H1 (cell line): ENCODE measurements at regions not wholly inside any gene's neighbourhood (a gene's known extent, or its start where the extent isn't known, plus 50 kb on each side); places are given as distances from the start of the nearest gene placed in this dataset.

Experiments
- CTCF ChIA-PET: fragments of 300-600 bp; sonication (Branson Sonifier 250); formaldehyde crosslinking; loops from one replicate; lab custom pipeline; 2021; ENCODE audit not compliant: partially characterized antibody; lab: Charles Lee
- POLR2A ChIA-PET: fragments of 300-600 bp; sonication (Branson Sonifier 250); formaldehyde crosslinking; loops from one replicate; lab custom pipeline; 2021; ENCODE audit warnings: inconsistent platforms; ENCODE audit not compliant: partially characterized antibody; lab: Charles Lee
- DNase-seq, 2 experiments: peaks; one replicate each; pipeline versions ENCODE4 v3.0.0 to v3.0.0-alpha.2; 2010 to 2022; ENCODE audit warnings: low spot score in 2 of 2, low read depth in 1 of 2, mixed read lengths in 1 of 2
- FAIRE-seq: peaks from 2 replicates; lab custom pipeline; 2011; peaks lifted over from hg19 to GRCh38; lab: Jason Lieb, UNC
- H2AFZ ChIP-seq: 2 replicates; pipeline ENCODE4 v1.8.1; 2012; ENCODE audit warnings: low read length, inconsistent platforms
- H2AK5ac ChIP-seq: 2 replicates; pipeline ENCODE4 v1.6.1; 2013; ENCODE audit warnings: low read depth, low read length
- H2BK120ac ChIP-seq: replicated peaks from 2 replicates; pipeline ENCODE3; 2013; ENCODE audit warnings: low read depth, low read length, inconsistent platforms
- H2BK12ac ChIP-seq: 2 replicates; pipeline ENCODE4 v1.6.1; 2013; ENCODE audit warnings: low read depth, low read length
- H2BK15ac ChIP-seq: 2 replicates; pipeline ENCODE4 v1.6.1; 2013; ENCODE audit warnings: low read length
- H2BK20ac ChIP-seq: 2 replicates; pipeline ENCODE4 v1.6.1; 2013; ENCODE audit warnings: low read length
- H2BK5ac ChIP-seq: 2 replicates; pipeline ENCODE4 v1.6.1; 2013; ENCODE audit warnings: low read depth, low read length
- H3K14ac ChIP-seq: 2 replicates; pipeline ENCODE4 v1.6.1; 2013; ENCODE audit warnings: inconsistent platforms; ENCODE audit not compliant: insufficient read length
- H3K18ac ChIP-seq: 2 replicates; pipeline ENCODE4 v1.6.1; 2013; ENCODE audit warnings: low read length; ENCODE audit errors: extremely low read depth
- H3K23ac ChIP-seq: 2 replicates; pipeline ENCODE4 v1.6.1; 2013; ENCODE audit warnings: inconsistent platforms; ENCODE audit not compliant: insufficient read length
- H3K23me2 ChIP-seq: 2 replicates; pipeline ENCODE4 v1.6.1; 2013; ENCODE audit warnings: low read depth, low read length
- H3K27ac ChIP-seq: 2 replicates; pipeline ENCODE4 v1.6.1; 2011; ENCODE audit warnings: low read depth, low read length, inconsistent platforms
- H3K27me3 ChIP-seq, 4 experiments: replicated peaks in 1 of 4; 1 replicate in 1 of 4; 2 replicates in 3 of 4; pipeline versions ENCODE4 v1.6.1 to v1.8.1; 2011 to 2013; ENCODE audit warnings: low read length in 3 of 4, mild to moderate bottlenecking in 3 of 4, inconsistent platforms in 2 of 4, mixed read lengths in 2 of 4, moderate library complexity in 1 of 4; ENCODE audit not compliant: control insufficient read depth in 3 of 4, insufficient read depth in 3 of 4; ENCODE audit errors: extremely low read depth in 1 of 4
- H3K36me3 ChIP-seq, 4 experiments: 2 replicates each; pipeline versions ENCODE4 v1.6.1 to v1.8.1; 2011 to 2013; ENCODE audit warnings: mild to moderate bottlenecking in 4 of 4, low read length in 3 of 4, moderate library complexity in 2 of 4, control low read depth in 1 of 4, inconsistent platforms in 1 of 4; ENCODE audit not compliant: insufficient read depth in 4 of 4, control insufficient read depth in 2 of 4
- H3K4ac ChIP-seq: replicated peaks from 2 replicates; pipeline ENCODE3; 2013; ENCODE audit warnings: low read length, low read depth, mixed read lengths, inconsistent platforms; ENCODE audit not compliant: insufficient read length
- H3K4me1 ChIP-seq, 4 experiments: replicated peaks in 1 of 4; 1 replicate in 1 of 4; 2 replicates in 3 of 4; pipeline versions ENCODE4 v1.6.1 to v1.8.1; 2011 to 2013; ENCODE audit warnings: low read length in 3 of 4, inconsistent platforms in 2 of 4, mixed read lengths in 1 of 4; ENCODE audit not compliant: insufficient read depth in 4 of 4, control insufficient read depth in 3 of 4
- H3K4me2 ChIP-seq, 2 experiments: 2 replicates each; pipeline versions ENCODE4 v1.6.1 to v1.8.1; 2011 to 2013; ENCODE audit warnings: low read depth in 2 of 2, low read length in 2 of 2, control low read depth in 1 of 2, inconsistent platforms in 1 of 2, mild to moderate bottlenecking in 1 of 2; ENCODE audit not compliant: insufficient read depth in 1 of 2
- H3K4me3 ChIP-seq, 4 experiments: fragments of 200-600, 300-600 bp in 1 of 4; sonication (generic), shearing (Covaris generic), sonication (Bioruptor Twin) in 1 of 4; 2 replicates each; pipeline versions ENCODE4 v1.5.1 to v1.8.1; 2011 to 2016; ENCODE audit warnings: low read length in 4 of 4, low read depth in 3 of 4, control low read depth in 2 of 4, inconsistent platforms in 2 of 4, mild to moderate bottlenecking in 2 of 4, mixed read lengths in 1 of 4, moderate library complexity in 1 of 4; ENCODE audit not compliant: insufficient read depth in 2 of 4; ENCODE audit errors: extremely low read depth in 1 of 4
- H3K56ac ChIP-seq: replicated peaks from 2 replicates; pipeline ENCODE3; 2013; ENCODE audit warnings: low read depth, mild to moderate bottlenecking, mixed read lengths, low read length, inconsistent platforms; ENCODE audit not compliant: insufficient read length
- H3K79me1 ChIP-seq: 2 replicates; pipeline ENCODE4 v1.6.1; 2013; ENCODE audit warnings: low read depth, low read length, control low read depth
- H3K79me2 ChIP-seq, 2 experiments: 2 replicates each; pipeline versions ENCODE4 v1.6.1 to v1.8.1; 2012 to 2013; ENCODE audit warnings: low read length in 2 of 2, mild to moderate bottlenecking in 2 of 2, inconsistent platforms in 1 of 2; ENCODE audit not compliant: insufficient read depth in 2 of 2, control insufficient read depth in 1 of 2
- H3K9ac ChIP-seq, 4 experiments: replicated peaks in 1 of 4; 1 replicate in 1 of 4; 2 replicates in 3 of 4; pipeline versions ENCODE4 v1.6.1 to v1.8.1; 2011 to 2013; ENCODE audit warnings: low read depth in 3 of 4, low read length in 3 of 4, control low read depth in 2 of 4, mild to moderate bottlenecking in 2 of 4, moderate library complexity in 2 of 4, inconsistent platforms in 1 of 4; ENCODE audit errors: extremely low read depth in 1 of 4
- H3K9me3 ChIP-seq, 2 experiments: 2 replicates each; pipeline versions ENCODE4 v1.6.1 to v1.8.1; 2012 to 2013; ENCODE audit warnings: mild to moderate bottlenecking in 2 of 2, moderate library complexity in 2 of 2, control low read depth in 1 of 2, inconsistent platforms in 1 of 2, low read depth in 1 of 2, low read length in 1 of 2, mixed read lengths in 1 of 2; ENCODE audit not compliant: insufficient read depth in 2 of 2
- H4K20me1 ChIP-seq, 2 experiments: replicated peaks in 1 of 2; 2 replicates each; pipeline versions ENCODE3 to v1.8.1; 2011 to 2013; ENCODE audit warnings: inconsistent platforms in 2 of 2, low read length in 2 of 2, mild to moderate bottlenecking in 1 of 2; ENCODE audit not compliant: insufficient read depth in 2 of 2, control insufficient read depth in 1 of 2
- H4K5ac ChIP-seq: 2 replicates; pipeline ENCODE4 v1.6.1; 2013; ENCODE audit warnings: low read length, low read depth, mixed read lengths, inconsistent platforms; ENCODE audit not compliant: insufficient read length
- H4K8ac ChIP-seq: 2 replicates; pipeline ENCODE4 v1.8.0; 2013; ENCODE audit warnings: mild to moderate bottlenecking, moderate library complexity, low read length, inconsistent platforms; ENCODE audit not compliant: insufficient read depth; ENCODE audit errors: extremely low read depth
- H4K91ac ChIP-seq: replicated peaks from 2 replicates; pipeline ENCODE3; 2013; ENCODE audit warnings: low read length, mixed read lengths, inconsistent platforms; ENCODE audit not compliant: insufficient read length
- ATF2 ChIP-seq: IDR thresholded peaks from 2 replicates; pipeline ENCODE4 v1.6.1; 2012; ENCODE audit warnings: low read length, inconsistent platforms
- CEBPB ChIP-seq: IDR thresholded peaks from 2 replicates; pipeline ENCODE4 v1.6.1; 2012; ENCODE audit warnings: low read depth, low read length
- FOSL1 ChIP-seq: IDR thresholded peaks from 2 replicates; pipeline ENCODE4 v1.6.1; 2011; ENCODE audit warnings: mild to moderate bottlenecking, low read depth, low read length, moderate library complexity; ENCODE audit not compliant: insufficient read depth
- PHF8 ChIP-seq: fragments of 200-600 bp; sonication (generic); conservative IDR thresholded peaks from 2 replicates; pipeline ENCODE4 v1.7.1; 2012; ENCODE audit warnings: low read depth, mild to moderate bottlenecking, inconsistent platforms, low read length, moderate library complexity
- POLR2A ChIP-seq, 2 experiments: IDR thresholded peaks; 1 replicate in 1 of 2; 2 replicates in 1 of 2; pipeline ENCODE4 v1.6.1; 2011; ENCODE audit warnings: low read depth in 2 of 2, low read length in 2 of 2, mild to moderate bottlenecking in 2 of 2; ENCODE audit errors: control extremely low read depth in 1 of 2
- RAD21 ChIP-seq, 2 experiments: IDR thresholded peaks in 1 of 2; conservative IDR thresholded peaks in 1 of 2; 2 replicates each; pipeline ENCODE4 v1.6.1; 2011; ENCODE audit warnings: low read depth in 2 of 2, low read length in 2 of 2, improper control_type of control experiment in 1 of 2, inconsistent platforms in 1 of 2, mild to moderate bottlenecking in 1 of 2, moderate library complexity in 1 of 2
- RBBP5 ChIP-seq: IDR thresholded peaks from 2 replicates; pipeline ENCODE4 v1.7.1; 2012; ENCODE audit warnings: low read depth, mild to moderate bottlenecking, inconsistent platforms, low read length, moderate library complexity, borderline replicate concordance
- RFX5 ChIP-seq: IDR thresholded peaks from 2 replicates; pipeline ENCODE4 v1.6.1; 2011; ENCODE audit warnings: low read depth, low read length, improper control_type of control experiment, borderline replicate concordance
- RXRA ChIP-seq: IDR thresholded peaks from 2 replicates; pipeline ENCODE4 v1.6.1; 2011; ENCODE audit warnings: low read depth, mild to moderate bottlenecking, low read length, moderate library complexity; ENCODE audit not compliant: insufficient read depth
- TBP ChIP-seq: IDR thresholded peaks from 2 replicates; pipeline ENCODE4 v1.6.1; 2011; ENCODE audit warnings: low read depth, low read length, improper control_type of control experiment
- TCF12 ChIP-seq: IDR thresholded peaks from 2 replicates; pipeline ENCODE4 v1.6.1; 2011; ENCODE audit warnings: low read depth, mild to moderate bottlenecking, low read length
- ZNF274 ChIP-seq: IDR thresholded peaks from 2 replicates; pipeline ENCODE4 v1.7.0; 2012; ENCODE audit warnings: low read length, borderline replicate concordance; ENCODE audit errors: extremely low read depth
- WGBS, 2 experiments: shearing (Covaris generic) in 1 of 2; methylation state at CpG; one replicate each; pipeline versions ENCODE4 v1.1.6 to v1.1.7; 2013 to 2015; ENCODE audit warnings: low lambda C conversion rate in 2 of 2, mixed read lengths in 2 of 2, inconsistent platforms in 1 of 2, low coverage in 1 of 2, missing lambda C conversion rate in 1 of 2; ENCODE audit not compliant: insufficient replicate concordance in 2 of 2, insufficient coverage in 1 of 2, insufficient read length in 1 of 2; ENCODE audit errors: extremely low coverage in 1 of 2, missing lambda C conversion rate in 1 of 2; 5-methylcytosine and 5-hydroxymethylcytosine counted together
- TF ChIP-seq, protein P1 (sequence below): IDR thresholded peaks from 2 replicates; pipeline ENCODE4 v1.6.1; 2012; ENCODE audit warnings: inconsistent platforms

DNA sequence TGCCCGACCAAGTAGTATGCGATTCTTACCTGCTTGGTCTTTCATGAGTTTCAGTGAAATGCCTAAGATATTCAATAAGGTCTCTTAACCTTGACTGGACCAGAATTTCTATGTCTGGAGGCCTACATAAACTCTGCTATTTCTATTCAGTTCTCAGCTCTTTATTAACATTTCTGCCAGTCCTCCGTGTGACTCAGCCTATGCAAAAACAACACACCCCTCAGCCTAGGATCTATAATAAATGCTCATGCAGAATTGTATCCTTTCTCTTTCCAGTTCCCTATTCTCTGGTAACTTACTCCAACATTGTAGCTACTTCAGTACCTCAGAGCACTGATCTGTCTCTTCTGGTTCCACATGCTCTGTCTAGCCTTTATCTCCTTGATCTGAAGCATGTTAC lies 1507.4 kb downstream of the CDH11 start:
- Histone ChIP-seq H3K23ac (no peak overlapping the region), H3K9ac (no peak overlapping the region), H3K36me3 (no peaks in the 10 kb centered on the region), H3K9me3 (peaks cover 0 to 2% of the 10 kb centered on the region in 2 experiments; a peak in 1 of 4 replicates), H3K4me3 (no peak overlapping the region), H3K23me2 (no peaks in the 10 kb centered on the region), H2AFZ (no peak overlapping the region), H3K27ac (no peak overlapping the region), H2BK15ac (no peak overlapping the region), H4K5ac (no peak overlapping the region), H2AK5ac (no peak overlapping the region), H2BK120ac (no peak overlapping the region), H3K4ac (no peak overlapping the region), H2BK12ac (no peak overlapping the region), H2BK20ac (no peak overlapping the region), H3K56ac (no peak overlapping the region), H2BK5ac (no peak overlapping the region), H3K14ac (no peak overlapping the region), H3K79me2 (no peaks in the 10 kb centered on the region), H3K27me3 (no peaks in the 10 kb centered on the region), H3K4me2 (no peak overlapping the region), H4K8ac (no peak overlapping the region), H3K79me1 (no peaks in the 10 kb centered on the region), H3K4me1 (peaks cover 0 to 2% (median 0%) of the 10 kb centered on the region in 4 experiments; a peak in 1 of 7 replicates), H4K20me1 (no peaks in the 10 kb centered on the region), H4K91ac (no peak overlapping the region), H3K18ac (no peak overlapping the region)
- DNase-seq, result no peak
- no peak for FAIRE-seq
- ChIA-PET POLR2A (no interaction called here), CTCF (no interaction called here)
- WGBS, 2 experiments, result 98% methylated on average over 3 of the region's 3 CpGs; no CpG with 5 or more reads in 1 of the 2 experiments
- TF ChIP-seq RAD21 (IDR thresholded peaks at IDR 0.05 in 1 of 2, conservative IDR thresholded peaks at IDR 0.05 in 1 of 2; ENCODE audit: low read depth in 2 of 2, low read length in 2 of 2), result no peak
- no peak for TF ChIP-seq PHF8
- TF ChIP-seq RBBP5, result no peak
- TF ChIP-seq, protein P1, sequence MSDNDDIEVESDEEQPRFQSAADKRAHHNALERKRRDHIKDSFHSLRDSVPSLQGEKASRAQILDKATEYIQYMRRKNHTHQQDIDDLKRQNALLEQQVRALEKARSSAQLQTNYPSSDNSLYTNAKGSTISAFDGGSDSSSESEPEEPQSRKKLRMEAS, result no peak
- no peak for TF ChIP-seq TCF12
- no peak for TF ChIP-seq ATF2
- no peak for TF ChIP-seq POLR2A (IDR thresholded peaks at IDR 0.05; ENCODE audit: control extremely low read depth in 1 of 2, low read depth in 2 of 2, low read length in 2 of 2)
- TF ChIP-seq RXRA, result no peak
- TF ChIP-seq RFX5, result no peak
- no peak for TF ChIP-seq TBP
- no peak for TF ChIP-seq CEBPB
- no peak for TF ChIP-seq ZNF274
- TF ChIP-seq FOSL1, result no peak
